Spleen (tissue), 11 donors: ENCODE measurements at regions not wholly inside any gene's neighbourhood (a gene's known extent, or its start where the extent isn't known, plus 50 kb on each side); places are given as distances from the start of the nearest gene placed in this dataset.

Experiments
- DNase-seq: peaks from one replicate; pipeline ENCODE4 v3.0.0-alpha.2; 2020
- H3K27ac ChIP-seq, 8 donors: fragments of 200-600 bp; sonication (generic) in 7 of 8; 1 replicate in 4 of 8; 2 replicates in 4 of 8; pipeline versions ENCODE4 v1.5.0 to v1.8.0; 2016 to 2021; ENCODE audit warnings: inconsistent platforms in 4 of 8, mild to moderate bottlenecking in 4 of 8, moderate library complexity in 1 of 8
- H3K27me3 ChIP-seq, 7 donors: fragments of 200-600 bp; sonication (generic) in 6 of 7; replicated peaks in 1 of 7; 1 replicate in 4 of 7; 2 replicates in 3 of 7; pipeline versions ENCODE4 v1.5.0 to v1.8.0; 2016 to 2021; ENCODE audit warnings: inconsistent platforms in 3 of 7, mild to moderate bottlenecking in 1 of 7
- H3K36me3 ChIP-seq, 6 donors: fragments of 200-600 bp; sonication (generic) in 5 of 6; 1 replicate in 4 of 6; 2 replicates in 2 of 6; pipeline versions ENCODE4 v1.5.0 to v1.8.0; 2016 to 2021; ENCODE audit warnings: inconsistent platforms in 2 of 6
- H3K4me1 ChIP-seq, 6 donors: fragments of 200-600 bp; sonication (generic) in 5 of 6; 1 replicate in 3 of 6; 2 replicates in 3 of 6; pipeline versions ENCODE4 v1.5.0 to v1.8.0; 2016 to 2021; ENCODE audit warnings: inconsistent platforms in 3 of 6
- H3K4me3 ChIP-seq, 8 donors: fragments of 200-600 bp; sonication (generic) in 7 of 8; 1 replicate in 4 of 8; 2 replicates in 4 of 8; pipeline versions ENCODE4 v1.5.0 to v1.8.0; 2016 to 2021; ENCODE audit warnings: inconsistent platforms in 4 of 8, mild to moderate bottlenecking in 4 of 8, moderate library complexity in 2 of 8
- H3K9me3 ChIP-seq, 8 donors: fragments of 200-600 bp; sonication (generic) in 7 of 8; 1 replicate in 4 of 8; 2 replicates in 4 of 8; pipeline versions ENCODE4 v1.5.0 to v1.8.0; 2016 to 2021; ENCODE audit warnings: inconsistent platforms in 4 of 8
- POLR2A ChIP-seq, 3 donors: fragments of 450-650 bp; IDR thresholded peaks; one replicate each; pipeline ENCODE4 v1.5.1; 2017; ENCODE audit warnings: antibody characterized with exemption in 3 of 3, mild to moderate bottlenecking in 1 of 3
- POLR2AphosphoS5 ChIP-seq, 3 donors: sonication (generic); formaldehyde crosslinking; IDR thresholded peaks; one replicate each; pipeline ENCODE4 v1.5.1; 2017; ENCODE audit warnings: antibody characterized with exemption in 3 of 3
- WGBS, 5 donors: extraction: QIAGEN DNeasy Blood & Tissue Kit in 3 of 5; methylation state at CpG; one replicate each; pipeline versions ENCODE4 v1.1.5 to v1.1.7; 2013 to 2018; 5-methylcytosine and 5-hydroxymethylcytosine counted together
- intact Hi-C: fragments of 100-400 bp; cut with DNase I; formaldehyde crosslinking; loops from one replicate; pipeline ENCODE4 v1.15.0; 2023; ENCODE audit warnings: low total_unique reads
- TF ChIP-seq, protein P1 (sequence below), 11 experiments: fragments of 200-600 bp in 7 of 11; fragments of 450-650 bp in 4 of 11; sonication (generic) in 4 of 11; IDR thresholded peaks in 8 of 11; conservative IDR thresholded peaks in 3 of 11; 1 replicate in 7 of 11; 2 replicates in 4 of 11; pipeline versions ENCODE4 v1.4.0 to v1.8.0; 2016 to 2021; ENCODE audit warnings: antibody characterized with exemption in 11 of 11, inconsistent platforms in 4 of 11, mild to moderate bottlenecking in 1 of 11
- donor health status: healthy with polysubstance abuse.
- donor health status: DM: no; HTN: no; CAD: no; lungs with moderate emphysema.
- donor health status: DM: no; HTN: no; CAD: no.
- donor health status: Bipolar disorder and iron deficiency.
- donor health status: healthy.
- donor health status: DM: no; HTN: no; CAD: no.
- donor health status: DM: yes; HTN: yes; CAD: no.

DNA sequence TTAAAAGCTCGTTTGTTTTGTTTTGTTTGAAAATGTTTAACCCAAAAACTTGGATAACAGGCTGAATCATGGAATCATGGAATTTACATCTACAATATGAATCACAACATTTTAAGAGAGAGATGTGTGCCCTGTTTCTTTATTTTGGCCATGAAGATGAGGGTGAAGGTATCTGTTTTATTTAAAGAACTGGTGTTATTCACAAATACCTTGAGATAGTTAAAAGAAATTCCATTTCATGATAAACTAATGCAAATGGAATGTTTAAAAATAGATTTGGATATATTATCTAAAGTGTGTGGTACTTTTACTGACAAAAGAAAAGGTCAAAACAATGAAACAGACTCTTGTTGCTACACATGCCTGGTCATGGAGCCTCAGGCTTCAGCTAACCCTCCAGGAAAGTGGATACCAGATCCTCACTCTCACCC, 486.0 kb upstream of the CFAP20DC start:
- DNase-seq, result no peak
- no peaks in the 10 kb centered on the region for H3K9me3 ChIP-seq
- H3K27ac ChIP-seq, result no peak overlapping the region
- TF ChIP-seq, protein P1, sequence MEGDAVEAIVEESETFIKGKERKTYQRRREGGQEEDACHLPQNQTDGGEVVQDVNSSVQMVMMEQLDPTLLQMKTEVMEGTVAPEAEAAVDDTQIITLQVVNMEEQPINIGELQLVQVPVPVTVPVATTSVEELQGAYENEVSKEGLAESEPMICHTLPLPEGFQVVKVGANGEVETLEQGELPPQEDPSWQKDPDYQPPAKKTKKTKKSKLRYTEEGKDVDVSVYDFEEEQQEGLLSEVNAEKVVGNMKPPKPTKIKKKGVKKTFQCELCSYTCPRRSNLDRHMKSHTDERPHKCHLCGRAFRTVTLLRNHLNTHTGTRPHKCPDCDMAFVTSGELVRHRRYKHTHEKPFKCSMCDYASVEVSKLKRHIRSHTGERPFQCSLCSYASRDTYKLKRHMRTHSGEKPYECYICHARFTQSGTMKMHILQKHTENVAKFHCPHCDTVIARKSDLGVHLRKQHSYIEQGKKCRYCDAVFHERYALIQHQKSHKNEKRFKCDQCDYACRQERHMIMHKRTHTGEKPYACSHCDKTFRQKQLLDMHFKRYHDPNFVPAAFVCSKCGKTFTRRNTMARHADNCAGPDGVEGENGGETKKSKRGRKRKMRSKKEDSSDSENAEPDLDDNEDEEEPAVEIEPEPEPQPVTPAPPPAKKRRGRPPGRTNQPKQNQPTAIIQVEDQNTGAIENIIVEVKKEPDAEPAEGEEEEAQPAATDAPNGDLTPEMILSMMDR (IDR thresholded peaks at IDR 0.05 in 8 of 11, conservative IDR thresholded peaks at IDR 0.05 in 3 of 11), result no peak
- TF ChIP-seq POLR2A (IDR thresholded peaks at IDR 0.05), result no peak
- no peak for TF ChIP-seq POLR2AphosphoS5 (IDR thresholded peaks at IDR 0.05)
- no peaks in the 10 kb centered on the region for H3K36me3 ChIP-seq
- no peaks in the 10 kb centered on the region for H3K27me3 ChIP-seq
- 52 to 86% (median 77%) methylated on average over 1 of the region's 1 CpG for WGBS, 5 donors
- intact Hi-C loops, result no loop called here
- H3K4me3 ChIP-seq, result no peak overlapping the region
- H3K4me1 ChIP-seq, result no peaks in the 10 kb centered on the region

DNA sequence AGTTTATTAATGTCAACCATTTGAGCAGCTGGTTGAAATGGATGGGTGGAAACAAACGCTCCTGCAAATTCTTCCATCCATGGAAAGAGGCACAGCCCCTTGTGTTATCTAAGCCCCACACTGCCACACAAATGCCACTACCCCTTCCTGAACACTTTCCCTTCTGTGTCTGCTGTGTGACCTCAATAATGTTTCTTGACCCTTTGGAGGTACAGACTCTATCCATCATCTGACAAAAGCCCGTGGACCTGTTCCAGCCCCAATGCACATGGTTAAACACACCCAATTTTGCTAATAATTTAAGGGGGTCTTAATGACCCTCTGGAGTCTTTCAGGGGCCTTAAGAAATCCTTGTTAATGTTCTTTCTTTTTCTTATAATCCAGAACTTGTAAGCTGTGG, 482.2 kb upstream of the CFAP20DC start:
- H3K4me1 ChIP-seq, result no peaks in the 10 kb centered on the region
- no peak overlapping the region for H3K4me3 ChIP-seq
- intact Hi-C loops, result no loop called here
- no peaks in the 10 kb centered on the region for H3K9me3 ChIP-seq
- no peak overlapping the region for H3K27ac ChIP-seq
- 26 to 43% (median 40%) methylated on average over 2 of the region's 2 CpGs for WGBS, 5 donors
- no peak for TF ChIP-seq POLR2A (IDR thresholded peaks at IDR 0.05)
- TF ChIP-seq POLR2AphosphoS5 (IDR thresholded peaks at IDR 0.05), result no peak
- TF ChIP-seq, protein P1 (IDR thresholded peaks at IDR 0.05 in 8 of 11, conservative IDR thresholded peaks at IDR 0.05 in 3 of 11), result no peak
- DNase-seq, result no peak
- H3K36me3 ChIP-seq, result no peaks in the 10 kb centered on the region
- no peaks in the 10 kb centered on the region for H3K27me3 ChIP-seq

DNA sequence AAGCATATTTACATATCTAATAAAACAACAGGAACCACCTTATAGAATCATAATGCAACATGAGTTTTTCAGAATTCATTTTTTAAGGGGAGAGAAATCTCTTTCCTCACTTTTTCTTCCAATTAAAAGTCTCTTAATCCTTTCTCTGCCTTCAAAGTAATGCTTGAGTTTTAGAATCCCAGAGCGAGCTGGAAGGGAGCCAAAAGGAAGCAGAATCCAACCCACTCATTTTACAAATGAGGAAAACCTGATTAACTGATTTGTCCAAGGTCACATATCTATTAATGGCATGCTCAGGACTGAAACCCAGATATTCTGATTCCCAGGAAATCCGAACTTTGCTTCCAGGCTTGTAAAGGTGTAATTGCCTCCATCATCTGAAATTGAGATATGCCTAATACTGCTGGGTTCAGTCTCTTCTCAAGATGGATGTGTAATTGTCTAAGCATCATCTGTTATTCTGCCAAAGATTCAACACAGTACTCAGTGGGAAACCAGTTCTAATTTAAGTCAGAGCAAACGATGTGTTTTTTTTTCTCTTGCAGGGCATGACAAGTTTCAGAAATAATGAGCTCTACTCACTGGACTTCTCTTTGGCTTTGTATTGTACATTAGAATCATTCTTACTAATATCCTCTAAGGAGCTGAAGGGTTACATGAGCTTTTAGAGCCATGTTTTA, 481.4 kb upstream of the CFAP20DC start:
- no peak for DNase-seq
- H3K4me3 ChIP-seq, result no peak overlapping the region
- intact Hi-C loops, result no loop called here
- no peaks in the 10 kb centered on the region for H3K9me3 ChIP-seq
- no peaks in the 10 kb centered on the region for H3K36me3 ChIP-seq
- H3K27me3 ChIP-seq, result no peaks in the 10 kb centered on the region
- TF ChIP-seq, protein P1 (IDR thresholded peaks at IDR 0.05 in 8 of 11, conservative IDR thresholded peaks at IDR 0.05 in 3 of 11), result no peak
- TF ChIP-seq POLR2A (IDR thresholded peaks at IDR 0.05) (no peak), POLR2AphosphoS5 (IDR thresholded peaks at IDR 0.05) (no peak)
- 48 to 67% (median 58%) methylated on average over 3 of the region's 3 CpGs for WGBS, 5 donors
- H3K4me1 ChIP-seq, result no peaks in the 10 kb centered on the region
- no peak overlapping the region for H3K27ac ChIP-seq

DNA sequence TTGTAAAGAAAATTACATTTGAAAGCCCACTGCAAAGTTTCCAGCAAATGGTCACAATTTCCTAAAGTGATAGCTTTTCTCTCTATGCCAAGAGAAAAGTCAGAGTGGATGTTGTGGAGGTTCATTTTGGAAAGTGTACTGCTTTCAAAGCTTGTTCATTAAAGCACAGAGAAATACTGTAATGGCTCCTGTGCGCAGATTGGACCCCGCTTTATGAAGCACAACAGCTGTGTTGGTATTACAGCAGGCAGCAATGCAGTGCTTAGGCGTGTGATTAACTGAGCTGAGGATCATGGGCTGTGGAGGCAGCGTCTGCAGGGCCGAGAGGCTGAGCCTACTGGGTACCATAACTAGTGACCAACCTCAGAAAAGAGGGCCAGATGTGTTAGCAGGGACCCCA, 478.4 kb upstream of the CFAP20DC start:
- H3K27ac ChIP-seq, result no peak overlapping the region
- no peak for DNase-seq
- peaks cover 0 to 5% (median 0%) of the 10 kb centered on the region in 7 donors for H3K27me3 ChIP-seq
- no peaks in the 10 kb centered on the region for H3K36me3 ChIP-seq
- no peak for TF ChIP-seq POLR2AphosphoS5 (IDR thresholded peaks at IDR 0.05)
- no peak for TF ChIP-seq POLR2A (IDR thresholded peaks at IDR 0.05)
- TF ChIP-seq, protein P1 (IDR thresholded peaks at IDR 0.05 in 8 of 11, conservative IDR thresholded peaks at IDR 0.05 in 3 of 11), result no peak
- H3K9me3 ChIP-seq, result no peaks in the 10 kb centered on the region
- intact Hi-C loops, result no loop called here
- H3K4me3 ChIP-seq, result no peak overlapping the region
- WGBS, 5 donors, result 84 to 95% (median 92%) methylated on average over 5 of the region's 5 CpGs
- H3K4me1 ChIP-seq, result no peaks in the 10 kb centered on the region
